ENCODE measurements at regions not wholly inside any gene's neighbourhood (a gene's known extent, or its start where the extent isn't known, plus 50 kb on each side); places are given as distances from the start of the nearest gene placed in this dataset.

DNA sequence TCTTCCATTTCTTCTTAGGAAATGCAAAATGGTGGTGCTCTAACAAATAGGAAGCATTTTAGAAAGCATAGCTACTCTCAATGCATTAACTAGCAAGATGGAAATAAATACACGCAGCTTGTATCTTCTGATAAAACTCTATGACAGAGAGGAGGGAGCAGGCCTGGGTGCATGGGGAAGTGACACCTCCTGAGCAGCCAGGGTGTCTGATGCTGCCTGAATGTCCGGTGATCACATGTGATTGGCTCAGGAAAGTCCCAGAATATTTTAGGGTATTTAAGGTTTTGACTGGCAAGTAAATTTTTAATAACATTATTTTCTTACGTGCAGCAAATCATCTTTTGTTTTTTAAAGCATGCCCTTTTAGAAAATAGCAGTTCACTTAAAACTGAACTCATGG is 261.0 kb upstream of the KLF6 start:
- TF ChIP-seq, protein P1, sequence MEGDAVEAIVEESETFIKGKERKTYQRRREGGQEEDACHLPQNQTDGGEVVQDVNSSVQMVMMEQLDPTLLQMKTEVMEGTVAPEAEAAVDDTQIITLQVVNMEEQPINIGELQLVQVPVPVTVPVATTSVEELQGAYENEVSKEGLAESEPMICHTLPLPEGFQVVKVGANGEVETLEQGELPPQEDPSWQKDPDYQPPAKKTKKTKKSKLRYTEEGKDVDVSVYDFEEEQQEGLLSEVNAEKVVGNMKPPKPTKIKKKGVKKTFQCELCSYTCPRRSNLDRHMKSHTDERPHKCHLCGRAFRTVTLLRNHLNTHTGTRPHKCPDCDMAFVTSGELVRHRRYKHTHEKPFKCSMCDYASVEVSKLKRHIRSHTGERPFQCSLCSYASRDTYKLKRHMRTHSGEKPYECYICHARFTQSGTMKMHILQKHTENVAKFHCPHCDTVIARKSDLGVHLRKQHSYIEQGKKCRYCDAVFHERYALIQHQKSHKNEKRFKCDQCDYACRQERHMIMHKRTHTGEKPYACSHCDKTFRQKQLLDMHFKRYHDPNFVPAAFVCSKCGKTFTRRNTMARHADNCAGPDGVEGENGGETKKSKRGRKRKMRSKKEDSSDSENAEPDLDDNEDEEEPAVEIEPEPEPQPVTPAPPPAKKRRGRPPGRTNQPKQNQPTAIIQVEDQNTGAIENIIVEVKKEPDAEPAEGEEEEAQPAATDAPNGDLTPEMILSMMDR (IDR thresholded peaks at IDR 0.05; ENCODE audit: insufficient read depth, low read depth, low read length, missing control alignments) = no peak
- no peak overlapping the region for H3K4me3 ChIP-seq (ENCODE audit: low read length)
- no peak for DNase-seq (ENCODE audit: low read depth)

DNA sequence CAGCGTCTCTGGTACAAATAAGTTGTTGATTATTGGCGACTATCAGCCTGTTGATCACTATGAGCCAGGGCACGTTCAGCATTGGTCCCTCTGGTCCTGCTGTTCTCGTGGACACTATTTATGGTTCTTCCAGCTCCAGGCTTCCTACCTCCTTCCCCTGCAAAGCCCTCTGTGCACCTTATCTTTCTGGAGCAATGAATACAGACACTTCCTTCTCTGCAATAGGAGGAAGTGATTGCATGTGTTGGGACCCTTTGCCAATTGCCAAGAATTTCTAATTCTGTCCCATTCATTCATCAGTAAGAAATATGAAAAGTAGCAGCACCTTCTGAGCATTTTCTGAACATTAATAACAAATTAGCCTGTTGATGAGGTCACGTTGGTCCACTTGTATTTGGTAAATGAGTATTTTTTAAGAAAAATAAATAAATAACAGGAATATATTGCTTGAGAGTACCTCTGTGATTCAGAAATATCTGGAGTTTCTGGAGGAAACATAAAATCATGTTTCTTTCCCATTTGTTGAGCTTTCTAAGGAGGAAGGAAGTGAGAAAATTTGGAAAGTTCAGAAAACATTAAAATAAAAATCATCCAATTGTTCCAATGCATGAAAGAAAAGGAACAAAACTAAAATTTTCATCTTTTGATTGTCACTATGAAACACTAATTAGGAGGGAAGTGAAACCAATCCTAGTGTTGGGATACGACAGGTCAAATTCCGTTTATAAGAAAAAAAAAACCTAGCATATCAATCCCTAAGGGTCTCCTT is 259.1 kb upstream of the KLF6 start:
- H3K4me3 ChIP-seq (ENCODE audit: low read length) = no peak overlapping the region
- TF ChIP-seq, protein P1 (IDR thresholded peaks at IDR 0.05; ENCODE audit: insufficient read depth, low read depth, low read length, missing control alignments) = no peak
- no peak for DNase-seq (ENCODE audit: low read depth)

DNA sequence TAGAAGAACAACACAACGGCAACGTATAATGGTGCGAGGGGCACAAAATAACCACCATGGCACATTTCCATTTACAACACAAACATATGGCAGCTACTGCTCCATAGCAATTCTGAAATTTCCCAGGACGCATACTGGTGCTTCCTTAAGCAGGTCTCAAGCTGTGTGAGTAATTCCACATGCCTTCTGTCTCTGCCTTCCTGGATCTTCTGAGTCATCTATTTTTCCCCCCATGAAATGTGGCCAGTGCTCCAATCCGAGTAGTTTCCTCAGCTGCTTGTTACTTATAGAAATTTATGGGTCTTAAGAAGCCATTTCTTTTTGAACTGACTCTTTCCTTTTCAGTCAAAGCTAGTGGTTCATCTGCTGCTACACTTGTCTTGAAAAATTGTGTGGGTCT is 256.6 kb upstream of the KLF6 start:
- DNase-seq (ENCODE audit: low read depth) = no peak
- no peak overlapping the region for H3K4me3 ChIP-seq (ENCODE audit: low read length)
- TF ChIP-seq, protein P1 (IDR thresholded peaks at IDR 0.05; ENCODE audit: insufficient read depth, low read depth, low read length, missing control alignments) = no peak

DNA sequence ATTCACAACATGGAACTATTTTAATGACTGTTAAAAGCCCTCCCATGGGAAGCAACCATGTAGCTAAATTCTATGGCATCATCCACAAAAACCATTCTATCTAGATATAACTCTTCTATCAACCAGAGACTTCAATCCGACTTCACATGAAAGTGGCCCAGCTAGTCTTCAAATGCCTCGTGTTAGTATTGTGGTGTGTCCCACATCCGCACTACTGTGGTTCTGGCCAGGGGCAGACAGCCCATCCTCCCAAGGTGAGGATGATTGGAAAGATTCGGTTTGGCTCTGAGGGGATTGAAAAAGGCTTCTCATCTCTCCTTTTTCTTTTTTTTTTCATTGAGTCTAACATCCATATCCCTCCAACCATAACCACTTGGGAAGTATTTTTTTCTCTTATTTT is 253.0 kb upstream of the KLF6 start:
- no peak overlapping the region for H3K4me3 ChIP-seq (ENCODE audit: low read length)
- DNase-seq (ENCODE audit: low read depth) = no peak
- TF ChIP-seq, protein P1 (IDR thresholded peaks at IDR 0.05; ENCODE audit: insufficient read depth, low read depth, low read length, missing control alignments) = no peak

DNA sequence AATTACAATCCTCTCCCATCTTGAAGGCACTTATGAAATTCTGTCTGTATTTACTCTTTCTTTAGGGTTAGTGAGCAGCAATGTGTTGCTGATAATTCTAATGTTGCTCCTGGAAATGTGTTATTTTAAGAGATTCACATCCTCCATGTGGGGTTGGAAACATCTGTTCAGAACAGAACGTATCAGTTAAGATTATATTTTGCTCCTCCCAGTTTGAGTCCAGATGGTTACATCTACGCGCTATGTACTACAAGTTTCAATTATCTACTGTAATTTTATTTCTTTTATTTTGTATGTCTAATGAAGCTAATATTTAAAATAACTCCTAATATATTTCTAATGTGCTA is 250.6 kb upstream of the KLF6 start:
- TF ChIP-seq, protein P1 (IDR thresholded peaks at IDR 0.05; ENCODE audit: insufficient read depth, low read depth, low read length, missing control alignments) = no peak
- no peak overlapping the region for H3K4me3 ChIP-seq (ENCODE audit: low read length)
- DNase-seq (ENCODE audit: low read depth) = no peak

DNA sequence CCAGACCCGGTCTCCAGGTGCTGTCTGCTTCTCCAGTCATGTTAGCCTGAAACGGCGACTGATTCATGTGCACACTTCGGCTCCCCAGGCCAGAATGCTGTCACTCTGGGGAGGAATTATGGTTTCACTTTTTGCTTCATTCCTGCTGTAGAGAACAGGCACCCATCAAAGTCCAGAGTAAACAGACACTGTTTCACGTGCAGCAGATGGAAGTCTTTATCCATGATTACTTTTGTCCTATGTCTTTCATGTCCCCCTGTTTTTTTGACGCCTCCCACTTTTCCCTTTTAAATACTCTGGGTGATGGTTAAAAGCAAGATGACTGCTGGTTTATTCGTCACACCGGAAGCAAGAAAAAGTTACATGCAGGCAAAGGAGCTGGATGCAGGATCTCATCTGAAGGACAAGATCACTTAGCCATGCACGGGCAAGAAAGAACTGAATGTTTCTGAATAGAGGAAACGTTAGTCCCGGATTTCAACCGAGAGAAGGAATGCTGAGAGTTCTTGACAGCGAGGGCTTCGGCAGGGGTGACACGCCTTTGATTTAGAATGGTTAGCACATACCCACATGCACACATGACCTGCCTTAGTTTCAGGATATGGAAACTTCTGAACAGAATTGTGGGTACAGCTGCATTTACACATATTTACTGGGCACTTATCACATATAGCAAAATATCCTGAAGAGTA is 250.0 kb upstream of the KLF6 start:
- TF ChIP-seq, protein P1 (IDR thresholded peaks at IDR 0.05; ENCODE audit: insufficient read depth, low read depth, low read length, missing control alignments) = no peak
- DNase-seq (ENCODE audit: low read depth) = no peak
- no peak overlapping the region for H3K4me3 ChIP-seq (ENCODE audit: low read length)
